Loucy (cell line): ENCODE measurements at regions not wholly inside any gene's neighbourhood (a gene's known extent, or its start where the extent isn't known, plus 50 kb on each side); places are given as distances from the start of the nearest gene placed in this dataset.

ENCODE experiments used
- H2AFZ ChIP-seq: fragments of 200-600 bp; sonication (generic); 2 replicates; pipeline ENCODE4 v1.6.0; 2016; ENCODE audit warnings: antibody characterized with exemption, mild to moderate bottlenecking, low read length, moderate library complexity
- H3F3A ChIP-seq: fragments of 200-600 bp; 2 replicates; pipeline ENCODE4 v1.6.0; 2016; ENCODE audit warnings: antibody characterized with exemption, low read depth, mild to moderate bottlenecking
- H3K27me3 ChIP-seq: fragments of 200-600 bp; sonication (generic); 2 replicates; pipeline ENCODE4 v1.6.1; 2014; ENCODE audit warnings: low read length, mild to moderate bottlenecking; ENCODE audit not compliant: insufficient read depth, poor library complexity, severe bottlenecking
- H3K36me3 ChIP-seq: fragments of 200-600 bp; sonication (generic); 2 replicates; pipeline ENCODE4 v1.6.1; 2016; ENCODE audit warnings: low read length; ENCODE audit not compliant: insufficient read depth
- H3K4me1 ChIP-seq: fragments of 200-600 bp; sonication (generic); 2 replicates; pipeline ENCODE4 v1.5.1; 2014; ENCODE audit warnings: low read length, mild to moderate bottlenecking; ENCODE audit not compliant: insufficient read depth, poor library complexity, severe bottlenecking
- H3K4me2 ChIP-seq: fragments of 200-600 bp; sonication (generic); 2 replicates; pipeline ENCODE4 v1.6.0; 2014; ENCODE audit warnings: antibody characterized with exemption, low read length, low read depth, mild to moderate bottlenecking; ENCODE audit not compliant: poor library complexity, severe bottlenecking
- H3K4me3 ChIP-seq: fragments of 200-600 bp; sonication (generic); 2 replicates; pipeline ENCODE4 v1.5.1; 2014; ENCODE audit warnings: low read length, mild to moderate bottlenecking, mixed read lengths; ENCODE audit not compliant: poor library complexity, severe bottlenecking
- H3K79me2 ChIP-seq: fragments of 200-600 bp; sonication (generic); 2 replicates; pipeline ENCODE4 v1.6.1; 2014; ENCODE audit warnings: low read length; ENCODE audit not compliant: insufficient read depth
- H3K9ac ChIP-seq: fragments of 200-600 bp; sonication (generic); 2 replicates; pipeline ENCODE4 v1.6.0; 2014; ENCODE audit warnings: mild to moderate bottlenecking, low read depth, low read length, moderate library complexity; ENCODE audit not compliant: poor library complexity, severe bottlenecking
- H3K9me2 ChIP-seq: fragments of 200-600 bp; sonication (generic); replicated peaks from 2 replicates; pipeline ENCODE4 v1.6.1; 2016; ENCODE audit warnings: low read depth, low read length, mixed read lengths
- H3K9me3 ChIP-seq: fragments of 200-600 bp; sonication (generic); 2 replicates; pipeline ENCODE4 v1.6.1; 2014; ENCODE audit warnings: mild to moderate bottlenecking, antibody characterized with exemption, low read length, low read depth; ENCODE audit not compliant: insufficient read depth
- H4K20me1 ChIP-seq: fragments of 200-600 bp; sonication (generic); 2 replicates; pipeline ENCODE4 v1.6.0; 2014; ENCODE audit warnings: antibody characterized with exemption, low read length, mild to moderate bottlenecking; ENCODE audit not compliant: insufficient read depth, poor library complexity, severe bottlenecking
- CTCF ChIP-seq: fragments of 200-600 bp; sonication (generic); conservative IDR thresholded peaks from 2 replicates; pipeline ENCODE4 v1.5.1; 2014; ENCODE audit warnings: mild to moderate bottlenecking, antibody characterized with exemption, low read length
- EZH2phosphoT487 ChIP-seq: fragments of 200-600 bp; IDR thresholded peaks from 2 replicates; pipeline ENCODE4 v1.6.1; 2018; ENCODE audit warnings: antibody characterized with exemption, mild to moderate bottlenecking, moderate library complexity, borderline replicate concordance

- Histone ChIP-seq H3K4me2 (no peak overlapping the region), H2AFZ (no peak overlapping the region), H4K20me1 (no peaks in the 10 kb centered on the region), H3K27me3 (peaks cover 13% of the 10 kb centered on the region), H3F3A (no peaks in the 10 kb centered on the region), H3K36me3 (no peaks in the 10 kb centered on the region), H3K9me3 (no peaks in the 10 kb centered on the region), H3K4me3 (no peak overlapping the region), H3K79me2 (no peaks in the 10 kb centered on the region), H3K9me2 (no peaks in the 10 kb centered on the region), H3K9ac (no peak overlapping the region), H3K4me1 (no peaks in the 10 kb centered on the region)
- TF ChIP-seq EZH2phosphoT487: no peak
- TF ChIP-seq CTCF: no peak
Measured at GRCh38 chr4:159425737-159426305, 322.9 kb downstream of the RAPGEF2 start.

GRCh38 chr4:159428293-159428692, 325.4 kb downstream of the RAPGEF2 start:
- TF ChIP-seq CTCF (no peak), EZH2phosphoT487 (no peak)
- H3K9ac ChIP-seq: no peak overlapping the region
- H2AFZ ChIP-seq: no peak overlapping the region
- H3F3A ChIP-seq: no peaks in the 10 kb centered on the region
- no peak overlapping the region for H3K4me3 ChIP-seq
- H3K9me2 ChIP-seq: no peaks in the 10 kb centered on the region
- H3K36me3 ChIP-seq: no peaks in the 10 kb centered on the region
- H3K4me2 ChIP-seq: no peak overlapping the region
- H3K79me2 ChIP-seq: no peaks in the 10 kb centered on the region
- no peaks in the 10 kb centered on the region for H3K4me1 ChIP-seq
- H3K9me3 ChIP-seq: no peaks in the 10 kb centered on the region
- no peaks in the 10 kb centered on the region for H4K20me1 ChIP-seq
- H3K27me3 ChIP-seq: peaks cover 28% of the 10 kb centered on the region

DNA sequence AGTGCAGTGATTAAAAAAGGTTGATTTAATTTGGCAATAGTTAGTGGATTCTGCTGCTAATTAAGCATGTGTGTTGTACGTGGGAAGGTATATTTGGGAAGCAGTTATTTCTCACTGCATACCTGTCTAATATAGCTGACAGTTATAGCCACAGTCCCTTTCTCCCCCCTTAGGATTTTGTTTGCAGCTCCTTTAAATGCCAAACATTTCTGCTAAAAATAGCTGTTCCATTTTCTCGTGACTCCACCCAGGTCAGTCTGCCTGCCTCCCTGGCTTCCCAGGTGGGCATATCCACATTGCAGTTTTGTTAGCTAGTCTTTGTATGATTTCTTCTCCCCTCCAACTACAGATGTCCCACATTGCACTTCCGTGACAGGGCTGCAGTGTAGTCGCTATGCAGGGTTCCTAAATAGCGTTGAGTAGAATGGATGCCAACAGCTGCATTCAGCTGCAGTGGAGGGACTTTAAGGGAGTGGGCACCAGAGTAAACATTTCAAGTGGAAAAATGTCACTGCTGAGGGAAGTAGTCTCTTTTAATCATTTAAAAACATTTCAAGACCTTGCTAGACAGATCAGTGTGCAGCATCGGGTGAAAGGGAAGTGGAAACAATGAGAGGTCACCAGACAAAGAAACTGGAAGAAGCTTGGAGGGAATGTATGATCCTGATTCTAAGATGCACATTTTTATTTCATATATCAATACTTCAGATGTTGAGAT, 326.3 kb downstream of the RAPGEF2 start:
- TF ChIP-seq EZH2phosphoT487: no peak
- TF ChIP-seq CTCF: no peak
- no peaks in the 10 kb centered on the region for H3K79me2 ChIP-seq
- H3F3A ChIP-seq: no peaks in the 10 kb centered on the region
- no peaks in the 10 kb centered on the region for H3K36me3 ChIP-seq
- peaks cover 36% of the 10 kb centered on the region for H3K27me3 ChIP-seq
- H3K9me3 ChIP-seq: no peaks in the 10 kb centered on the region
- no peaks in the 10 kb centered on the region for H3K4me1 ChIP-seq
- H3K9ac ChIP-seq: no peak overlapping the region
- H3K4me2 ChIP-seq: no peak overlapping the region
- no peak overlapping the region for H2AFZ ChIP-seq
- H3K9me2 ChIP-seq: no peaks in the 10 kb centered on the region
- H4K20me1 ChIP-seq: no peaks in the 10 kb centered on the region
- no peak overlapping the region for H3K4me3 ChIP-seq
